Trophoblast cell (in vitro differentiated cells and primary cell): ENCODE measurements at regions not wholly inside any gene's neighbourhood (a gene's known extent, or its start where the extent isn't known, plus 50 kb on each side); places are given as distances from the start of the nearest gene placed in this dataset.

Experiments
- DNase-seq, 2 donors: peaks; one replicate each; pipeline ENCODE4 v3.0.0-alpha.2; 2016
- H2AFZ ChIP-seq: 2 replicates; pipeline ENCODE4 v1.6.1; 2013; ENCODE audit warnings: low read length, moderate library complexity, mild to moderate bottlenecking; ENCODE audit not compliant: insufficient read depth, poor library complexity
- H2AK5ac ChIP-seq: 2 replicates; pipeline ENCODE4 v1.6.1; 2013; ENCODE audit warnings: mild to moderate bottlenecking, low read length
- H2BK120ac ChIP-seq: 2 replicates; pipeline ENCODE4 v1.6.1; 2013; ENCODE audit warnings: low read length, mild to moderate bottlenecking, moderate library complexity; ENCODE audit not compliant: insufficient read depth, poor library complexity
- H2BK12ac ChIP-seq: 2 replicates; pipeline ENCODE4 v1.6.1; 2013; ENCODE audit warnings: mild to moderate bottlenecking, low read length, moderate library complexity
- H2BK5ac ChIP-seq: 2 replicates; pipeline ENCODE4 v1.6.1; 2013; ENCODE audit warnings: low read length, low read depth, moderate library complexity, mild to moderate bottlenecking; ENCODE audit not compliant: poor library complexity
- H3K14ac ChIP-seq: 2 replicates; pipeline ENCODE4 v1.6.1; 2013; ENCODE audit warnings: mild to moderate bottlenecking, low read length
- H3K18ac ChIP-seq: 2 replicates; pipeline ENCODE4 v1.6.1; 2013; ENCODE audit warnings: mild to moderate bottlenecking, low read length
- H3K23ac ChIP-seq: 2 replicates; pipeline ENCODE4 v1.6.1; 2013; ENCODE audit warnings: low read length
- H3K27ac ChIP-seq: 2 replicates; pipeline ENCODE4 v1.5.1; 2013; ENCODE audit warnings: low read depth, mild to moderate bottlenecking, inconsistent platforms, low read length, moderate library complexity
- H3K27me3 ChIP-seq: 2 replicates; pipeline ENCODE4 v1.6.1; 2013; ENCODE audit warnings: inconsistent platforms, mild to moderate bottlenecking, low read length, moderate library complexity; ENCODE audit not compliant: insufficient read depth
- H3K36me3 ChIP-seq, 2 experiments: 1 replicate in 1 of 2; 2 replicates in 1 of 2; pipeline ENCODE4 v1.6.1; 2013; ENCODE audit warnings: low read length in 2 of 2, mild to moderate bottlenecking in 2 of 2, moderate library complexity in 1 of 2; ENCODE audit not compliant: insufficient read depth in 2 of 2, control insufficient read depth in 1 of 2
- H3K4ac ChIP-seq: 2 replicates; pipeline ENCODE4 v1.6.1; 2013; ENCODE audit warnings: low read depth, mild to moderate bottlenecking, low read length, moderate library complexity
- H3K4me1 ChIP-seq, 2 experiments: 1 replicate in 1 of 2; 2 replicates in 1 of 2; pipeline ENCODE4 v1.6.1; 2013; ENCODE audit warnings: low read length in 2 of 2, mild to moderate bottlenecking in 2 of 2, moderate library complexity in 1 of 2; ENCODE audit not compliant: insufficient read depth in 2 of 2, control insufficient read depth in 1 of 2
- H3K4me2 ChIP-seq: 2 replicates; pipeline ENCODE4 v1.6.1; 2013; ENCODE audit warnings: inconsistent platforms, mild to moderate bottlenecking, low read length, moderate library complexity
- H3K4me3 ChIP-seq: 2 replicates; pipeline ENCODE4 v1.5.1; 2013; ENCODE audit warnings: mild to moderate bottlenecking, low read depth, low read length, inconsistent platforms
- H3K79me1 ChIP-seq: one replicate; pipeline ENCODE4 v1.6.1; 2013; ENCODE audit warnings: low read length
- H3K79me2 ChIP-seq: 2 replicates; pipeline ENCODE4 v1.6.1; 2013; ENCODE audit warnings: low read length, mild to moderate bottlenecking; ENCODE audit not compliant: control insufficient read depth, insufficient read depth, poor library complexity
- H3K9ac ChIP-seq: 2 replicates; pipeline ENCODE4 v1.6.1; 2013; ENCODE audit warnings: mild to moderate bottlenecking, low read length
- H3K9me3 ChIP-seq: 2 replicates; pipeline ENCODE4 v1.6.1; 2013; ENCODE audit warnings: low read depth, mild to moderate bottlenecking, control low read depth, inconsistent platforms, low read length; ENCODE audit not compliant: insufficient read depth
- H4K12ac ChIP-seq: 2 replicates; pipeline ENCODE4 v1.6.1; 2013; ENCODE audit warnings: low read depth, mild to moderate bottlenecking, low read length, moderate library complexity
- H4K8ac ChIP-seq: 2 replicates; pipeline ENCODE4 v1.6.1; 2013; ENCODE audit warnings: low read depth, mild to moderate bottlenecking, low read length, moderate library complexity
- H4K91ac ChIP-seq: one replicate; pipeline ENCODE4 v1.6.1; 2013; ENCODE audit warnings: low read depth, mild to moderate bottlenecking, low read length, moderate library complexity
- WGBS: extraction: QIAGEN DNeasy Blood & Tissue Kit; methylation state at CpG from one replicate; pipeline ENCODE4 v1.1.7; 2013; ENCODE audit warnings: missing lambda C conversion rate; ENCODE audit not compliant: insufficient read length, insufficient coverage; ENCODE audit errors: extremely low coverage; 5-methylcytosine and 5-hydroxymethylcytosine counted together

GRCh38 chr16:49201118-49201517 is 80.5 kb downstream of the CBLN1 start:
- Histone ChIP-seq H3K4me2 (no peak overlapping the region), H4K12ac (no peak overlapping the region), H2BK5ac (no peak overlapping the region), H3K9ac (no peak overlapping the region), H2BK12ac (no peak overlapping the region), H3K27me3 (no peaks in the 10 kb centered on the region), H3K4me1 (no peaks in the 10 kb centered on the region), H3K4me3 (no peak overlapping the region), H3K14ac (no peak overlapping the region), H3K27ac (no peak overlapping the region), H4K8ac (no peak overlapping the region), H3K79me1 (no peaks in the 10 kb centered on the region), H2AFZ (no peak overlapping the region), H3K9me3 (peaks cover 2% of the 10 kb centered on the region), H3K18ac (no peak overlapping the region), H3K79me2 (no peaks in the 10 kb centered on the region), H3K23ac (no peak overlapping the region), H2BK120ac (no peak overlapping the region), H3K36me3 (no peaks in the 10 kb centered on the region), H4K91ac (no peak overlapping the region), H2AK5ac (no peak overlapping the region), H3K4ac (no peak overlapping the region)
- no CpG with 5 or more reads among the region's 1 CpG for whole genome bisulfite sequencing
- no peak for DNase-seq

DNA sequence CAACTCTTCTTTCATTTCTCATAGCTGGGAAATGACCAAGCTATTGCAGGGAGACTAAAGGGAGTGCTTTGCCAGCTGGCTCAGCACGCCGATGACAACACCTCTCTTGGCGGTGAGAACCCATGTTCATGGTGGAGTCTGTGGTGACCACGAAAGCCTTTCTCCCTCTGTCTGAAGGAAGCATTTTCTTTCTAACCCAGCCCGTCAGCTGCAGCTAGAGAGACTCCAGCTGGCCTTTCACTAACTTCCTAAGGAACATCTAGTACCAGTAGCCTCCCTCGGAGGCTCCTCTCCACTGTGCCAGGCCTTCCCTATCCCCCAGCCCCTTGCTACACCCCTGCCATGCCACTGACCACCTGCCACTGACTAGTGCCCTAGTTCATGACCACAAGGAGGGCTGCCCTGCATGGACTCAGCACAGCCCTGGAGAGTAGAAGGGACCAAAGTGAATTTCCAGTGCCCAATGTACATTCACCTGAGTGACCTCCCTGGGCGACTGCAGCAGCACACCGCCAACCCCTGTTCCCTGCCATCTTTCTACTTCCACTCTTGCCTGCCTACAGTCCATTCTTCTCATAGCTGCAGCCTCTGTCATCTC is 81.3 kb downstream of the CBLN1 start:
- H2AK5ac ChIP-seq, result no peak overlapping the region
- no peak overlapping the region for H2BK5ac ChIP-seq
- WGBS, result no CpG with 5 or more reads among the region's 8 CpGs
- no peak overlapping the region for H4K91ac ChIP-seq
- H3K27ac ChIP-seq, result no peak overlapping the region
- H3K9ac ChIP-seq, result no peak overlapping the region
- no peak overlapping the region for H3K4me3 ChIP-seq
- no peak overlapping the region for H3K18ac ChIP-seq
- no peak overlapping the region for H3K4me2 ChIP-seq
- no peak overlapping the region for H3K14ac ChIP-seq
- H2AFZ ChIP-seq, result no peak overlapping the region
- H3K23ac ChIP-seq, result no peak overlapping the region
- H2BK120ac ChIP-seq, result no peak overlapping the region
- no peaks in the 10 kb centered on the region for H3K4me1 ChIP-seq
- H4K8ac ChIP-seq, result no peak overlapping the region
- H3K79me1 ChIP-seq, result no peaks in the 10 kb centered on the region
- no peak for DNase-seq
- no peaks in the 10 kb centered on the region for H3K27me3 ChIP-seq
- no peak overlapping the region for H3K4ac ChIP-seq
- no peaks in the 10 kb centered on the region for H3K79me2 ChIP-seq
- no peak overlapping the region for H4K12ac ChIP-seq
- no peak overlapping the region for H2BK12ac ChIP-seq
- H3K9me3 ChIP-seq, result peaks cover 2% of the 10 kb centered on the region
- no peaks in the 10 kb centered on the region for H3K36me3 ChIP-seq

- Histone ChIP-seq H3K79me1 (no peaks in the 10 kb centered on the region), H2AFZ (no peak overlapping the region), H4K91ac (no peak overlapping the region), H2AK5ac (no peak overlapping the region), H3K14ac (no peak overlapping the region), H3K4ac (no peak overlapping the region), H3K27ac (no peak overlapping the region), H3K4me3 (no peak overlapping the region), H3K9ac (no peak overlapping the region), H3K9me3 (no peaks in the 10 kb centered on the region), H2BK120ac (no peak overlapping the region), H4K8ac (no peak overlapping the region), H3K79me2 (no peaks in the 10 kb centered on the region), H3K27me3 (no peaks in the 10 kb centered on the region), H2BK5ac (no peak overlapping the region), H3K4me1 (no peaks in the 10 kb centered on the region), H3K23ac (no peak overlapping the region), H3K18ac (no peak overlapping the region), H2BK12ac (no peak overlapping the region), H3K4me2 (no peak overlapping the region), H3K36me3 (no peaks in the 10 kb centered on the region), H4K12ac (no peak overlapping the region)
- WGBS, result no CpG with 5 or more reads among the region's 5 CpGs
- DNase-seq, result no peak
Observed at GRCh38 chr16:49195237-49195548, 86.4 kb downstream of the CBLN1 start.

GRCh38 chr16:49194537-49195236 is 87.0 kb downstream of the CBLN1 start:
- Histone ChIP-seq H3K4me2 (no peak overlapping the region), H3K9me3 (no peaks in the 10 kb centered on the region), H2BK12ac (no peak overlapping the region), H3K14ac (no peak overlapping the region), H3K4ac (no peak overlapping the region), H2BK120ac (no peak overlapping the region), H2AK5ac (no peak overlapping the region), H3K79me2 (no peaks in the 10 kb centered on the region), H3K23ac (no peak overlapping the region), H3K27ac (no peak overlapping the region), H3K4me1 (no peaks in the 10 kb centered on the region), H3K79me1 (no peaks in the 10 kb centered on the region), H3K18ac (no peak overlapping the region), H3K9ac (no peak overlapping the region), H4K12ac (no peak overlapping the region), H3K4me3 (no peak overlapping the region), H2AFZ (no peak overlapping the region), H4K91ac (no peak overlapping the region), H4K8ac (no peak overlapping the region), H3K27me3 (no peaks in the 10 kb centered on the region), H3K36me3 (no peaks in the 10 kb centered on the region), H2BK5ac (no peak overlapping the region)
- WGBS, result no CpG with 5 or more reads among the region's 16 CpGs
- DNase-seq, result no peak
